ENCODE measurements at regions not wholly inside any gene's neighbourhood (a gene's known extent, or its start where the extent isn't known, plus 50 kb on each side); places are given as distances from the start of the nearest gene placed in this dataset.
"Not testable (repeated sequence)": the region's sequence is repeated elsewhere in the genome, so short reads cannot be mapped to it uniquely, and the experiment has no call there.

- H3K4me3 ChIP-seq (replicated peaks; ENCODE audit: low read depth, low read length), result no peak overlapping the region
- DNase-seq (ENCODE audit: low read depth), result no peak
- TF ChIP-seq CTCF (IDR thresholded peaks at IDR 0.05; ENCODE audit: low read length, missing control alignments), result no peak
Measured at GRCh38 chr20:40902661-40903060, 126.0 kb upstream of the TOP1 start.

GRCh38 chr20:40908309-40908708 is 120.3 kb upstream of the TOP1 start:
- TF ChIP-seq CTCF (IDR thresholded peaks at IDR 0.05; ENCODE audit: low read length, missing control alignments), result no peak
- no peak overlapping the region for H3K4me3 ChIP-seq (replicated peaks; ENCODE audit: low read depth, low read length)
- DNase-seq (ENCODE audit: low read depth), result no peak

GRCh38 chr20:40909489-40909888 is 119.1 kb upstream of the TOP1 start:
- H3K4me3 ChIP-seq (replicated peaks; ENCODE audit: low read depth, low read length); DNase-seq (ENCODE audit: low read depth): not testable (repeated sequence)

- not testable (repeated sequence) for DNase-seq (ENCODE audit: low read depth); H3K4me3 ChIP-seq (replicated peaks; ENCODE audit: low read depth, low read length)
Measured at GRCh38 chr20:40910436-40910835, 118.2 kb upstream of the TOP1 start.

- DNase-seq (ENCODE audit: low read depth); H3K4me3 ChIP-seq (replicated peaks; ENCODE audit: low read depth, low read length): not testable (repeated sequence)
Measured at GRCh38 chr20:40911152-40911551, 117.5 kb upstream of the TOP1 start.

- H3K4me3 ChIP-seq (replicated peaks; ENCODE audit: low read depth, low read length), result no peak overlapping the region
- DNase-seq (ENCODE audit: low read depth), result no peak
- TF ChIP-seq CTCF (IDR thresholded peaks at IDR 0.05; ENCODE audit: low read length, missing control alignments), result no peak
Measured at GRCh38 chr20:40913224-40914185, 115.1 kb upstream of the TOP1 start.

- no peak for TF ChIP-seq CTCF (IDR thresholded peaks at IDR 0.05; ENCODE audit: low read length, missing control alignments)
- no peak for DNase-seq (ENCODE audit: low read depth)
- H3K4me3 ChIP-seq (replicated peaks; ENCODE audit: low read depth, low read length), result no peak overlapping the region
Measured at GRCh38 chr20:40915756-40916155, 112.9 kb upstream of the TOP1 start.

GRCh38 chr20:40916276-40916675 is 112.3 kb upstream of the TOP1 start:
- H3K4me3 ChIP-seq (replicated peaks; ENCODE audit: low read depth, low read length), result no peak overlapping the region
- no peak for DNase-seq (ENCODE audit: low read depth)
- no peak for TF ChIP-seq CTCF (IDR thresholded peaks at IDR 0.05; ENCODE audit: low read length, missing control alignments)

Data from fibroblast of pulmonary artery (primary cell).